Activated CD4-positive, alpha-beta T cell treated with anti-CD3 and anti-CD28 coated beads, Interleukin-2, Interleukin-4, amounts not matched to agents 100 ng/mL and 50 ng/mL, durations not matched to agents 16 hours and 8 hours (primary cell): ENCODE measurements at regions not wholly inside any gene's neighbourhood (a gene's known extent, or its start where the extent isn't known, plus 50 kb on each side); places are given as distances from the start of the nearest gene placed in this dataset.

Experiments
- DNase-seq: peaks from one replicate; pipeline ENCODE4 v3.0.0-alpha.2; 2020; ENCODE audit warnings: low spot score

DNA sequence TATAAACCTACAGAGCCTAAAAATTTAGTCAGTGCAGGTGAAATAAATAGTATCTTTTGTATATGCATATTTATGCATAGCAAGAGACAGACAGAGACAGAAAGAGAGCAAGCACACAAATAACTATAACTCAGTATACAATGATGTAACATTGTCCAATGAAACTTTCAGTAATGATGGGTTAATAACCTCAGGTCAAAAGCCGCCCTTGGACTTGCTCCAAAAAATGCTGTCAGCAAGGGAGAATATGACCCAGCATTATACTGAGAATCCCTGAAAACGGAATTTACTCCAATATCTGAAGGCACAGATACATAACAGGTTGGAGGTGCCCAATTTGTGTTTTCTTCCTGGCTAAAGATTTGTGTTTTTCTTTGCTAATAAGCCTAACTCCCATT is 590.6 kb upstream of the NOX3 start:
- no peak for DNase-seq

DNA sequence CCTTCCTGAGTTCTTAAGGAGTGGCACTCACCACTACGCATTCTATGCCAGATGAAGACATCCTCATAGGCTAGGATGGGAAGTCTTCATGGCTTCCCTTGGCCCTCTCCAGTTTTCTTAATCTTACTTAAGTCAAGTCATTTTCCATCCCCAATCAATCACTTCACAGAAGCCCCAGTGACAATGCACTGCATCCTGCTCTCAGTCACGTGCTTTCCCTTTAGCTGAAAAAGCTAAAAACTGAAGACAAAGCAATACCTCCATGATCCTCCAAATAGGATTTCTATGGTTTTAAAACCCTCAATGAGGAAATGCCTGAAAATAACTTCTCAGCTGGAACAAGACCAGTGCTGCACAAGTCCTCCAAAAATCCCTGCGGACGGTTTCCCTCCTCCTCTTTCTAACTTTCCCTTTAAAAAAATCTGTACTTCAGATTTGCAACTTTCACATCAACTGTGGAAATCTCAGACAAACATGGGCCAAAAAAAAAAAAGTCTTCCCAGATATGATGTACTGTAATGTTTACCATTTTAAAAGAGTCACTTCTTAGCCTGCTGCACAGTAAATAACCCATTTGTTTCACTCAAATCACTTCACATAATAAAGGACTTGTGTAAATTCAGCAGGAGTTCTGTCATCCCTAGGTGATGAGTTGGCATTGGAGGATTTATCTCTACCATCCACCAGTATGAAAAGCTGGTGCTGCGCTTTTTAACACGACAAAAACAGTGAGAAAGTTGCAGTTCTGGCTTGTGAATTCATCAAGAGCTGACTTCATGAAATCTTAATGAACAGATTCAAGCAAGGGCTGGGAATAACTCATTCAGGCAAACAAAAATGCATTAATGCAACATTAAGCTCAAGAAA is 590.0 kb upstream of the NOX3 start:
- DNase-seq = no peak

DNA sequence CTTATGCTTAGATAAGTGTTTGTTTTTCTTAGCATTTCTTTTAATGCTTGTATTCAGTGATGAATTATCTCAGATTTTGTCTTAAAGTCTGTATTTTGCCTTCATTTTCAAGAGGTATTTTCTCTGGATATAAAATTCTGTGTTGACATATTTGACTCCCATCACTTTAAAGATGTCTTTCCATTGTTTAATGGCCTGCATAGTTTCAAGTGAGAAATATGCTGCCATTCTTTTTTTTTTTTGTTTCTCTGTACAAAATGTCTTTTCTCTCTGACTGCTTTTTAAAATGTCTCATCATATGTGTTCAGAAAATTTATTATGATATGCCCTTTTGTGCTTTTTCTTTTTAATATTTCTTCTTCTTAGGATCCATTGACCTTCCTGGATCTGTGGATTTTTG is 578.0 kb upstream of the NOX3 start:
- DNase-seq = no peak

DNA sequence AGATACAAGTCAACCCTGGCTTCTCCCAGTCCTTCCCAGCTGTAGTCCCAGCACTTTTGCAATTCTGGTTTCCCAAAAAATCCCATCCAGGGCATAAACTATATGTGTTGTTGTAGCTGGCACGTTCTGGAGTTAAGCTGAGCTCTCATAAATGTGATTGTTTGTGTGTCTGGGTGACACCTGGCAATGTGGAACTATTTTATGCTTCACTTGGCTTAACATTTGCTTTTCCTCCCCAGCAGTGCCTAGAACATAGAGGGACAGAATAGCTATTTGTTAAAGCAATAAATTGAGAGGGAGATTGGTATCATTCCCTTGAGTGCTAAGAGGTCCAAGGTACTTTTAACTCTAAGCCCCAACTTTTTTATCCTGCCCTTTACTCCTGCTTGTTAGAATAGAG is 575.9 kb upstream of the NOX3 start:
- DNase-seq = no peak

DNA sequence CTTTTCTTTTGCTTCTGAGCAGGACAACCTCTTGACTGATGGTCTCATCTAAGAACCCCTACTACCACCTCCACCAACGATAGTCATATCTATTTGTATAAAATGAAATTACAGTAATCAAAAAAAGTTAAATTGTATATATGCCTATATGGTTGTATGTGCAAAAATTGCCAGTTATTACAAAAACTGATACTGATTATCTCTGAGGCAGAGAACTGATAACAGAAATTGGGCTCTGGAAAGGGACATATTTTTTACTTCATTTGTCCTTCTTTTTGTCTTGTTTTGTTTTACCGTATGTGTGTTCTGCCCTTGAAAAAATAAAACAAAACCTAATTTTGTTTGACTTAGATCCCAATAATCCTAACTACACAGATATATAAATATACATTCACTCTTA is 574.4 kb upstream of the NOX3 start:
- no peak for DNase-seq

DNA sequence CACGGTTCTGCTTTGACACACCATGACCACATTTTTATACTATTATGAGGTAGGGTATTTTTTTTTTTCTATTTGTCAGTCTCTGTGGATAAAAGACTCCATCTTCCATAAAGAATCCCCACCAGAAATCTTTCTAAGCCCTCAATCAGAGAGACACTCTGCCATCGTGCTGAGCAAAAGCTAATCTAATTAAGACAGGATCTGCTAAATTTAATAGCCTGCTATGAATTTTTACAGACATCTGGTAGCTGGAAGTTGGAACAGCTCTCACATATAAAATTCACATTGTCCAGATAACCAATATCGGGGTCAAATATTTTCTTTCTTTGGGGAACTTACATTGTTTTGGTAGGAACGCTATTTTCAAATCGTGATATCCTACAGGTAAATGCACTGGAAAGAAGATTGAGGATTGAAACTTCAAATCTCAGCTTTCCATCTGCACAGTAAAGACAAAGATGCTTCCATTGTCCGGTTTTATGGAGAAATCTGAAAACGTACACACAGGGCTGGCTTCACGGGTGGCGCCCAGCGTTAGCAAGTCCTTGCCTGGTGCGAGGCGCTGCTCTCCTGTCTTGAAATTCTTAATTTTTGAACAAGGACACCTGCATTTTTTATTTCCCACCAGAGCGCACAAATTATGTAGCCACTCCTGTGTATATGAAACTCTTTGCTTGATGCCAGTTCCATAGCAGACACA is 573.8 kb upstream of the NOX3 start:
- no peak for DNase-seq

DNA sequence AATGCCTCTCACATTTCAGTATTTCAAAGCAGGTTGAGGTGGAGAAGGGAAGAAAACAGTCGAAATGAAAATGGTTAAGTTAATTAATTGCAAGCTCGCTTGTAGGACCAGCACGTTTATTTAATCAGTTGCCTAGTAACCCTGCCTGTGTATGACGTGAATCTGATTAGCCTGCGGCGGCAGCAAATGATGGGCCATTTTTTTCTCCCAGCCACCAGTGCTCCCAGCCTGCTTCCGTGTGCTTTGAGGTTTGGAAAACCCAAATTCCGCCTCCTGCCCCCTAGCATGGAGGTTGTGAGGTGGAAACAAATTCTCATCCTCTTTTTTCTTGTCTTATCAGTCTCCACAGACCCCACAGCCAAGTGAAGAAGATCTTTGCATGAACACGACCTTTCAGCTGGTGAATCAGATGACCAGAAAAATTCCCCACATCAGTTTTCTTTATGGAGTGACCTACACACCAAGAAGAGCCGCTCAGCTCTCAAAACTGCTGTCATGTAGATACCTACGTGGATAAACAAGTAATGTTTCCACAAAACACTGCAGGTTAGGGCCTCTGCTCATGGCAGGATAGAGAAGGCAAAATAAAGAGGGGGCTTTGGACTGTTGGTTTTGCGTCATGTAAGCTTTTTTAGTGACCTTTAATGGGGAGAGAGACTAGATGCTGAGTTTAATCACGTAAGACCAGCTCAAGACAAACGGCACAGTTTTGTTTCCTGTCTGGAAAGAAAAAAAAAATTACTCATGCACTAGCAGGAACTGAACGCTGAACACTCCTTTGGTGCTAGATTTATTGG is 572.9 kb upstream of the NOX3 start:
- DNase-seq = no peak

DNA sequence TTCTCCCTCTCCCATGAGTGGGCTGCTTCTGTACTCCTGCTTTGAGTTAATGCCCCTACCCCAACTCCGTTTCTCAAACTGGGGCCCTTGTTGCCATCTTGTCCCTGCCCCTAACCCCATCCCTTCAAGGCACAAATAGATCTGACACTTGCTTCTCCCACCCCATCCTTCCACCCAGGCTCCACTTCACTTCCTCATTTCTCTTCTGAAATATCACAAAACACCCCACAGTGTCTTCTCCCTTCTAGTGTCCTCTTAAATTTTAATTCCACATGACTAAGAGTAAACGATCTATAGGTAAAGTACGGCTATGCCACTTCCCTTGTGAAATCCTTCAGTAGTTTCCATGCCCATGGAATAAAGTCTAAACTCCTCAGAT is 571.6 kb upstream of the NOX3 start:
- no peak for DNase-seq

DNA sequence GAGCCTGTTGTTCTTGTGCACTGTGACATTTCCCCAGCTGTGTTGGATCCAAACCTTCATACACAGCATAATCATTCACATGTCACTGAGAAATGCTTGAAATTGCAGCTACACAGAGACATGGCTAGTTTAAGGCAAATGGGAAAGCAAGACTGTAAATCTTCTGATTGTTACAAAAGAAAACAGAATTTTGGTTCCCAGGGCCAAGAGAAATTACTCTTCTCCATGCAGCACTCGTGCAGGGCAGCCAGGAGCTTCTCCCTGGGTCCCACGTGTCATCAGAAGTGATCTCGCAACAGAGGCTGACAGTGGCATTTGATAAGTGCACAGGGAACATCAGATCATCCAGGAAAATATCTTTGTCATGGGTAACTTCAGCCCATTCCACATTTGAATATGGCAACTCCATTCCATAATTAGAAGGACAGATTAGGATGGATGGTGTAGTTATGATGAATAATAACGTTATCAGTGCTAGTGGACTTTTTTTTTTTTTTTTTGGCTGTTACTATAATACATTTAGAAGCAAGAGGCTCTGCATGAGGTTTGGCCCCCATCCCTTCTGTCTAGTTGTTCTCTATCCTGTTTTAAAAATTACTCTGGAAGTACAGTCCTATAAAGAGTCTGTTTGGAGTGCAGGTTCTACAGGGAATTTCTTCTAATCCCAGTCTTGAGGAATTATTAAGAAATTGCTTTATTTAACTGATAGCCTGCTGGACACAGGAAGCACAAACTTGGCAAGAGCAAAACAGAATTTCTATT is 571.0 kb upstream of the NOX3 start:
- DNase-seq = no peak

DNA sequence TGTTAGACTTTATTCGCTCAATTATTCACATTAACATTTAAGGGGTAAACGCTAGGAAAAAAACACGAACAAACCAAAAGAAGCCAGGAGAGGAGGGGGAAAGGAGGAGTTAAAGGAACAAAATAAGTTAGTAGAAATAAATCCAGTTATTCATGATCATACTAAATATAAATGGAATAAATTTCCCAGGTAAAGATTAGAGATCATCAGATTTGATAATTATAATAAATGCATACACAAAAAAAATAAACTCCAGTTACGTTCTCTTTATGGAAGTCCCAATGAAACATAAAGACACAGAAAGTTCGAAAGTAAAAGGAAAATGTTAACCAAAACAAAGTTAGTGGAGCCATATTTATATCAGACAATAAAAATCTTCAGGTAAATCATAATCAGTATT is 568.7 kb upstream of the NOX3 start:
- DNase-seq = no peak

DNA sequence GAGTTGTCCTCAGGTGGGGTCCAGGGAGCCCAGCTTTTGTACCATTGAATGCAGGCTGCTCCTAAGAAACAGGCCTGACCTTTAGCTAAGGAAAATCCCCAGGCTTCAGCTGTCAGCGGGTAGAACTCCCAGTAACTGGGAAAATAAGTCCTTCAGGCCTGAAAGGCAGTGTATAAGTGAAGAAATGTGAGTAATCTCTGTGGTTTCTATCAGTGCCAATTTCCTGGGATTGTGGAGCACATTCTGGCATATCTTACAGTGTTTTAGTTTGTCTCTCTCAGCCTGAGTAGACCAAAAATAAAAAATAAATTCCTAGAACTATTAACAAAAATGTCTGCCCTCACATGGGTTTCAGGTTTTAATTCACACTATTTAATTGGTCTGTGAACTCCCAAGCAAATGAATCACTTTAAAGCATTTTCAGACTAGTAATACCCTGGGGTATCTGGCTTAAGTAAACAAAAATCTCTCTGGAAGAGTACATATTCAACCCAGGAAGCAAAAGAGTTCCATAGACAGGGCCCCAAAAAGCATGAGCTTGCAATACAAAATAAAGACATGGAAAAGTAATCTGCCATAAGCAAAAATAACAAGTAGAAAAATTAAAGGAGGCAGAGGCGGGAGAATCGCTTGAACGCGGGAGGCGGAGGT is 566.2 kb upstream of the NOX3 start:
- DNase-seq = no peak

DNA sequence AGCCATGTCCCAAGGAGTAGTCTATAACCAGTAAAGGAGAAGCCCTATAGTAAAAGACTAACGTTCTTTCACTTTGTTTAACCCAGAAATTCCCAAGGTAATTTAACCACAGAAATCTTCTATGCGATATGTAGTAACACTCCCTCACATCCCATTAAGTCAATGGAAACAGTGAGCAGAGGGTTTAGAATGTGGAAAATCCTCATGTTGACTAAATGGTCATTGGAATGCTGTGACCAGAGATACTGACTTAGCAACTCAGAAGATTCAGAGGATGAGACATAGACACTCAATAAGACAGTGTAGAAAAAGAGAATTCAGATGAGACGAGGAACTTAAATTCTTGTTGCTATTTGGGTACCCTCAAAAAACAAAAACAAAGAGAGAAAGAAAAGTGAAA is 562.2 kb upstream of the NOX3 start:
- DNase-seq = no peak

DNA sequence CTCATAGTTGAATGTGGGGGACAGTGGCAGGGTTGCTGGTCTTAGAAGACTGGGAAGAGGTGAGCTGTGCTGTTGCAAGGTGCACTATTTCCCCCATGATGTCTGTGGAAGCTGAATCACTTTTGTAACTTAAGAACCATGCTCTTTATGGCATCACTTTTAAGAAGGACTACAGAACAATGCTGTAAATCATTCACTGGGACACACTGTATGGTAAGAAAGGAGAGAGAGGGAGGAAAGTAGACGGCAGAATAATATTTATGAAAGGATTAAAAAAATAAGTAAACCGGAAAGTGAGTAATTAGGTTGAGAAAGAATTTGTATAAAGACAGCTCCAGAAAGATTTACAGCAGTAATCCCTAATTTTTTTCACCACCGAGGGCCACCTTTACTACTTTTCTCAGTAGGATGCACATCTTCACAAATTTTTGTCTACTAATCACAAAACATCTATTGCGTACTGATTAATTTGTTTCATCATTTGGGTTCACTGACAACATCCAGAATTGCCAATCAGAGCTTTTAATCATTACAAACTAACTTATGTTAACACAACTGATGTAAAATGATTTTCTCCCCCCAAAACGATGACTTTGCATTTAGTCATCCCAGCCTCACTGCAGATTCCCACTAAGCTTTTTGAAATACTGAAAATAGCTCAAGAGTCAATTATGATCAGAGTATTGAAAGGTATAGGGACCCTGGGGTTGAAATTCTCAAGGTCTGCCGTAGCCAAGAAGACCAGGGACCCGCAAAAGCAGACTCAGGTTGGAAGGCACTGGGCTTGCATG is 560.7 kb upstream of the NOX3 start:
- no peak for DNase-seq

DNA sequence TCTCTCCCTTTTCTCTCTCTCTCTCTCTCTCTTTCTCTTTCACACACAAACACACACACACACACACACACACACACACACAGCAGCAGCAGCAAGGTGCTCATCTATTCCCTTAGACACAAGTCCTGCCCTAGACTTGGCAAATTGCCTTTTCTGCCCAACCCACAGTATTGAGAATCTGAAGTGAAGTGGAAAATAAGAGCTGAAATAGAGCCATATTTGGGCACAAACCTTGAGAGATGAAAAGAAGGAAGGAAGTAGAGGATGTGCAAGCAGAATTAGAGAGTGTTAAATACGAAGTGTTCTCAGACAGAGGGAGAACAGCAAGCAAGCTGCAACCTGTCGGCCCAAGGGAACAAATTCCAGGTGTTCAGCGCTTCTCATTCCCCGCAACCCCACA is 557.5 kb upstream of the NOX3 start:
- no peak for DNase-seq

DNA sequence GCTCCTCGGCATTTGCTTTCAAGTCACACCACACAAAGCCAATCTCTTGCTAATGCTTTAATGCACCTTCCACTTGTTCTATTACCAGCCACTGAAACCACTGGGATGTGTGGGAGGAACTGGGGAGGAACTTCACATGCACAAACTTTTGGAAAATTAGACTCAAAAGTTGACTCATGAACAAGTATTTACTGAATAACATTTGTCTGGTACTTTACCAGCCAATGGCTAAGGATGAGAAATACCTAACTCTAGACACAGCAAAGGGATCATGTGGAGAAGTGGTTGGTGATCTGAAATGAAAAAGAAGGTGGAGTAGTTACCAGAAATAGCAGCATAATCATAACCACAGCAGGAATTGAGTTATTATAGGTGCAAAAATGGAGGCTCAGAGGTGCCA is 554.0 kb upstream of the NOX3 start:
- no peak for DNase-seq

DNA sequence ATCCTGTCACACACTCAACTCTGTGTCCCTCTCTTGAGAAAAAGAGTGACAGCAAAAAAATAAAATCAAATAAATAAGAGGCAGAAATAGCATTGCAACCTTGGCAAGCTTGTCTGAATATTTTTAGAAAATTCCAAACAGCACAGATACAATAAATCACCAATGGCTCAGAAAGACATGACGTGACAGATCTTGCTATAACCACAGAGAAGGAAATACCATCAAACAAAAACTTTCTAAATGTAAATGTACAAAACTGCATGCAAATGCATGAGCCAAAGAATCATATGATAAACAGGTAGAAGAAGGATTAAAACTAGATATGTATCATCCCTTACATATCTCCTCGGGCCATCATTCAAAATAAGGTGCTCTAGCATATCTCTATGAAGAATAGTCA is 549.2 kb upstream of the NOX3 start:
- DNase-seq = no peak

DNA sequence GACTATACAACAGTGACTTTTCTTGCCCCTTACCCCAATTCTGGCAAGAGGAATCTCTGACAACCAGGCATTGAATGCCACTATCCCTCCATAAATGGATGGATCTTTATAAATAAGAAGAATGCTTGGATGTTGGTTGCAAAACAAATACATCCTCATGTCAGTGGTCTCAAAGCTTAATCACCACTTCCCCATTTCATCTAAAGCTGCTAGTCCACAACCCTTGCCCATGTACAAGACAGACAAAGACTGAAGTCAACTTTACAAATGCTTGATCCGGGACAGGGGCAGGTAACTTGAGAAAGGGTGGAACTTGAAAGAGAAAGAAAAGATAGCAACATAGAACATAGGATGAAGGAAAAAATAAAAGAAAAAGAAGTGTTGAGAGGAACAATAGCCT is 540.5 kb upstream of the NOX3 start:
- DNase-seq = no peak

DNA sequence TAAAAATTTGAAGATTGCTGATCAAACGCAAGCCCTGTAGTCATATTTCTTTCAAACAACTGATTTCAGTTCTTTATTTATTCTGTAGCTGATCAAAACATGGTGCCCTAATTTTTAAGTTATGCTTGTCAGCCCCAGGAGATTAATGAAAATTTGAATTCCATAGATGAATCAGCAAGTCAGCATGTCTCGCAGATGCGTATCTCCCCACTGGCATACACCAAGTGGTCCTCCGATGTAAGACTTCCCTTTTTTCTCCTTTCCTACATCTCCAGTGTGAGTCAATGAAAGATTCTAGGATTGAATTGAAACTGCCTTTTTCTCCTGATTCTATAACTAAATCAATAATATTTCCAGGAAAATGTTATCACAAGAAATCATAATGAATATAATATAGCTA is 539.6 kb upstream of the NOX3 start:
- DNase-seq = no peak

DNA sequence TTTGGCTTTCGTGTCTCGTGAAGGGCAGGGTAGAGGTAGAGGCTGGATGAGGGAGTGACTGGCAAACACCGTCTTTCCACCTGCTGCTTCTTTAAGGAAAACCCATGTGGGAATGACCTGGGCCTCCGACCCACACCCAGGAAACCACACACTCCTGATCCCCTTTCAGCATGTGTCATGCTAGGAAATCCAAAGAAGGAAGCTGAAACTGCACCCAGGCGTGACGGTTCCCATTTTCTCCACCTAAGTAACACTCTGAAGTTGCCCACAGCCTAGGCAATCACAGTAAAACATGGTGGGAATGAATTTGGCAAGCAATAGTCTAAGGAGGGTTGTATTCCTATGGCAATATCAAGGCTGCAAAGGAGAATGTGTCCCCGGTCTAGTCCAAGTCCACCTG is 538.4 kb upstream of the NOX3 start:
- DNase-seq = no peak

DNA sequence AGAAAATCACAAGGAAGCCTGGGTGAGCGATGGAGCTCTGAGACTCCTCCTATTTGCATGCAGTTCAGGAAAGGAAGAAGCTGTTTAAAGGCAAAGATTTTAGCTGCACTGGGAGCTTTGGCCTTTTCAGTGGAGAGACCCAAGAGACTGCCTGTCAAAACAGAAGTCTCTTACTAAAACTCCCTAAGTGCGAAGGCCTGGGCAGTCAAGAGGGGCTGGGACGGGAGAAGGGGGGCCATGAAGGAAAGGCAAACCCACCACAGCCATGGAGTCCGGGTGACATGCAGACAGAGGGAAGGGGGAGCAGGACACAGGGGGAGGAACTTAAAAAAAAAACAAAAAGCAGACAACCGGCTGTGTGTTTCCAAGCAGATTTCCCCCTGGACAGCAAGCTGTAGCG is 537.6 kb upstream of the NOX3 start:
- DNase-seq = no peak

DNA sequence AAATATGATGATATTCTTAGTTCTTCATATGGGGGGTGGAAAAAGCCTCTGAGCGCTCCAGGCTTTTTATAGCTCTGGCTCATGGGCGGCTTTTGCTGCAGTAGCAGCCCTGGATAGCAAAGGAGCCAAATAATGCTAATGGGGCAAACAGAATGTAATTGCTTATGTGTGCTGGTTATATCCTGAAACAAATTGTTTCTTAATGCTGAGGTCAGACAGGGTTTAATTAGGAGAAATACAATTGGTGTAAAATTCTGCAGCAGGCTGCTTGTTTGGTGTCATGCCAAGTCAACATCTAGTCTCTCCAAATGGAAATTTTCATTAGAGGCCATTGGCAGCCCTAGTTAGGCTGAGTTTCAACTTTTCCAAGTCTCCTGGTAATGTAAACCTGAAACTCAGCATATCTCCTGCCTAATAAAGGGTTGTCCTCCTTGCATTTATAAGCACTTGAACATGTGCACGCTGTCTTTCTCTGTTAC is 530.1 kb upstream of the NOX3 start:
- no peak for DNase-seq
